Naive B cell (primary cell): ENCODE measurements at regions not wholly inside any gene's neighbourhood (a gene's known extent, or its start where the extent isn't known, plus 50 kb on each side); places are given as distances from the start of the nearest gene placed in this dataset.
A peak's percentile ranks its signal among the peaks of the same experiment; 100 is the strongest.

Experiments used
- ATAC-seq, 2 donors: fragments of 150-1000 bp; cut with Tn5 transposase; 2 replicates each; pipeline ENCODE4 v1.10.0; 2021; ENCODE audit warnings: low read depth in 2 of 2, mild to moderate bottlenecking in 2 of 2, moderate library complexity in 2 of 2
- DNase-seq: peaks from one replicate; pipeline ENCODE4 v3.0.0; 2022
- H3K27ac Mint-ChIP-seq, 6 donors: one replicate each; pipeline ENCODE4 v1.8.0; 2020 to 2022; ENCODE audit warnings: mild to moderate bottlenecking in 6 of 6, mixed read lengths in 6 of 6, moderate library complexity in 5 of 6, inconsistent platforms in 2 of 6
- H3K27me3 Mint-ChIP-seq, 3 donors: one replicate each; pipeline ENCODE4 v1.8.0; 2021 to 2022; ENCODE audit warnings: mixed read lengths in 3 of 3, mild to moderate bottlenecking in 1 of 3
- H3K36me3 Mint-ChIP-seq, 2 donors: one replicate each; pipeline ENCODE4 v1.8.0; 2020 to 2022; ENCODE audit warnings: mixed read lengths in 2 of 2, inconsistent platforms in 1 of 2, mild to moderate bottlenecking in 1 of 2
- H3K4me1 Mint-ChIP-seq, 3 donors: one replicate each; pipeline ENCODE4 v1.8.0; 2020 to 2022; ENCODE audit warnings: mixed read lengths in 3 of 3, inconsistent platforms in 1 of 3, mild to moderate bottlenecking in 1 of 3, moderate library complexity in 1 of 3
- H3K4me3 Mint-ChIP-seq, 8 donors: one replicate each; pipeline ENCODE4 v1.8.0; 2020 to 2022; ENCODE audit warnings: mild to moderate bottlenecking in 8 of 8, mixed read lengths in 8 of 8, moderate library complexity in 8 of 8, inconsistent platforms in 2 of 8
- H3K9me3 Mint-ChIP-seq, 7 donors: one replicate each; pipeline ENCODE4 v1.8.0; 2020 to 2022; ENCODE audit warnings: mixed read lengths in 7 of 7, mild to moderate bottlenecking in 5 of 7, inconsistent platforms in 2 of 7, moderate library complexity in 1 of 7

GRCh38 chr18:22684268-22684667 is 248.9 kb upstream of the RBBP8 start:
- ATAC-seq (no peak), DNase-seq (no peak)
- Mint-ChIP-seq H3K36me3 (no peaks in the 10 kb centered on the region), H3K27ac (no peak overlapping the region), H3K4me3 (no peak overlapping the region), H3K4me1 (no peaks in the 10 kb centered on the region), H3K27me3 (peaks cover 8 to 17% (median 10%) of the 10 kb centered on the region in 3 donors), H3K9me3 (peaks cover 0 to 6% (median 2%) of the 10 kb centered on the region in 7 donors)

- Mint-ChIP-seq H3K9me3 (peaks cover 0 to 6% (median 2%) of the 10 kb centered on the region in 7 donors), H3K36me3 (no peaks in the 10 kb centered on the region)
Measured at GRCh38 chr18:22685788-22686187, 247.3 kb upstream of the RBBP8 start.

GRCh38 chr18:22687892-22688680 is 245.0 kb upstream of the RBBP8 start:
- Mint-ChIP-seq H3K36me3 (no peaks in the 10 kb centered on the region), H3K4me1 (no peaks in the 10 kb centered on the region), H3K27me3 (peaks cover 0 to 10% (median 8%) of the 10 kb centered on the region in 3 donors), H3K9me3 (peaks cover 0 to 6% (median 2%) of the 10 kb centered on the region in 7 donors), H3K4me3 (no peak overlapping the region), H3K27ac (no peak overlapping the region)
- ATAC-seq (no peak), DNase-seq (no peak)

More at GRCh38 chr18:22685788-22686187, 247.3 kb upstream of the RBBP8 start:
- Mint-ChIP-seq H3K27ac (peak overlapping the region in 1 of 6 donors; percentile 57), H3K27me3 (peaks cover 8 to 17% (median 10%) of the 10 kb centered on the region in 3 donors), H3K4me1 (no peaks in the 10 kb centered on the region), H3K4me3 (no peak overlapping the region)
- DNase-seq: no peak
- ATAC-seq: no peak

- H3K4me3 Mint-ChIP-seq: no peak overlapping the region
- no peak overlapping the region for H3K27ac Mint-ChIP-seq
- no peaks in the 10 kb centered on the region for H3K36me3 Mint-ChIP-seq
- DNase-seq (no peak), ATAC-seq (no peak)
- H3K9me3 Mint-ChIP-seq: peaks cover 0 to 6% (median 2%) of the 10 kb centered on the region in 7 donors
- no peaks in the 10 kb centered on the region for H3K4me1 Mint-ChIP-seq
- peaks cover 0 to 10% (median 6%) of the 10 kb centered on the region in 3 donors for H3K27me3 Mint-ChIP-seq
Measured at GRCh38 chr18:22688877-22689496, 244.1 kb upstream of the RBBP8 start.

- ATAC-seq (no peak), DNase-seq (no peak)
- Mint-ChIP-seq H3K4me3 (no peak overlapping the region), H3K36me3 (no peaks in the 10 kb centered on the region), H3K27ac (no peak overlapping the region), H3K9me3 (peaks cover 0 to 6% (median 2%) of the 10 kb centered on the region in 7 donors), H3K4me1 (no peaks in the 10 kb centered on the region), H3K27me3 (peaks cover 0 to 10% (median 3%) of the 10 kb centered on the region in 3 donors)
Measured at GRCh38 chr18:22689712-22690111, 243.4 kb upstream of the RBBP8 start.

GRCh38 chr18:22690556-22690955 is 242.6 kb upstream of the RBBP8 start:
- no peaks in the 10 kb centered on the region for H3K36me3 Mint-ChIP-seq
- no peak overlapping the region for H3K27ac Mint-ChIP-seq
- H3K9me3 Mint-ChIP-seq: peaks cover 0 to 6% (median 2%) of the 10 kb centered on the region in 7 donors
- no peak for DNase-seq
- ATAC-seq: no peak
- H3K4me3 Mint-ChIP-seq: no peak overlapping the region
- peaks cover 0 to 10% (median 3%) of the 10 kb centered on the region in 3 donors for H3K27me3 Mint-ChIP-seq
- no peaks in the 10 kb centered on the region for H3K4me1 Mint-ChIP-seq

GRCh38 chr18:22691946-22692710 is 241.0 kb upstream of the RBBP8 start:
- DNase-seq (no peak), ATAC-seq (no peak)
- H3K4me1 Mint-ChIP-seq: no peaks in the 10 kb centered on the region
- peaks cover 3 to 13% (median 10%) of the 10 kb centered on the region in 3 donors for H3K27me3 Mint-ChIP-seq
- no peak overlapping the region for H3K27ac Mint-ChIP-seq
- H3K4me3 Mint-ChIP-seq: no peak overlapping the region
- no peaks in the 10 kb centered on the region for H3K36me3 Mint-ChIP-seq
- peaks cover 0 to 4% (median under 1%) of the 10 kb centered on the region in 7 donors for H3K9me3 Mint-ChIP-seq

GRCh38 chr18:22694954-22695353 is 238.2 kb upstream of the RBBP8 start:
- Mint-ChIP-seq H3K27me3 (peaks cover 6 to 17% (median 11%) of the 10 kb centered on the region in 3 donors), H3K4me1 (no peaks in the 10 kb centered on the region), H3K4me3 (no peak overlapping the region), H3K36me3 (peaks cover 0 to 3% of the 10 kb centered on the region in 2 donors), H3K27ac (peak overlapping the region in 1 of 6 donors; percentile 16), H3K9me3 (peaks cover 0 to 5% (median 0%) of the 10 kb centered on the region in 7 donors)
- DNase-seq: no peak
- ATAC-seq: no peak

- DNase-seq: no peak
- peaks cover 0 to 7% (median 0%) of the 10 kb centered on the region in 7 donors for H3K9me3 Mint-ChIP-seq
- no peak overlapping the region for H3K4me3 Mint-ChIP-seq
- H3K4me1 Mint-ChIP-seq: no peaks in the 10 kb centered on the region
- peaks cover 7 to 19% (median 11%) of the 10 kb centered on the region in 3 donors for H3K27me3 Mint-ChIP-seq
- peaks cover 0 to 4% of the 10 kb centered on the region in 2 donors for H3K36me3 Mint-ChIP-seq
- H3K27ac Mint-ChIP-seq: peak overlapping the region in 1 of 6 donors; percentile 27
- no peak for ATAC-seq
Measured at GRCh38 chr18:22695674-22696073, 237.5 kb upstream of the RBBP8 start.

GRCh38 chr18:22697561-22697960 is 235.6 kb upstream of the RBBP8 start:
- peaks cover 7 to 19% (median 15%) of the 10 kb centered on the region in 3 donors for H3K27me3 Mint-ChIP-seq
- no peak overlapping the region for H3K4me3 Mint-ChIP-seq
- no peaks in the 10 kb centered on the region for H3K4me1 Mint-ChIP-seq
- peaks cover 0 to 7% (median 0%) of the 10 kb centered on the region in 7 donors for H3K9me3 Mint-ChIP-seq
- H3K36me3 Mint-ChIP-seq: peaks cover 0 to 4% of the 10 kb centered on the region in 2 donors
- DNase-seq (no peak), ATAC-seq (no peak)
- H3K27ac Mint-ChIP-seq: no peak overlapping the region

GRCh38 chr18:22698711-22699110 is 234.4 kb upstream of the RBBP8 start:
- no peaks in the 10 kb centered on the region for H3K4me1 Mint-ChIP-seq
- peaks cover 0 to 7% (median 0%) of the 10 kb centered on the region in 7 donors for H3K9me3 Mint-ChIP-seq
- H3K27ac Mint-ChIP-seq: no peak overlapping the region
- ATAC-seq (no peak), DNase-seq (no peak)
- H3K27me3 Mint-ChIP-seq: peaks cover 7 to 24% (median 19%) of the 10 kb centered on the region in 3 donors
- H3K36me3 Mint-ChIP-seq: peaks cover 0 to 4% of the 10 kb centered on the region in 2 donors
- H3K4me3 Mint-ChIP-seq: no peak overlapping the region

- Mint-ChIP-seq H3K27ac (no peak overlapping the region), H3K36me3 (peaks cover 0 to 4% of the 10 kb centered on the region in 2 donors), H3K9me3 (peaks cover 0 to 7% (median 0%) of the 10 kb centered on the region in 7 donors), H3K4me1 (no peaks in the 10 kb centered on the region), H3K27me3 (peaks cover 4 to 27% (median 19%) of the 10 kb centered on the region in 3 donors), H3K4me3 (no peak overlapping the region)
- ATAC-seq (no peak), DNase-seq (no peak)
Measured at GRCh38 chr18:22699629-22700028, 233.5 kb upstream of the RBBP8 start.

GRCh38 chr18:22700920-22701319 is 232.2 kb upstream of the RBBP8 start:
- ATAC-seq: no peak
- Mint-ChIP-seq H3K27me3 (peaks cover 4 to 27% (median 23%) of the 10 kb centered on the region in 3 donors), H3K4me3 (no peak overlapping the region), H3K27ac (no peak overlapping the region), H3K36me3 (peaks cover 0 to 4% of the 10 kb centered on the region in 2 donors), H3K9me3 (peaks cover 0 to 7% (median 0%) of the 10 kb centered on the region in 7 donors), H3K4me1 (no peaks in the 10 kb centered on the region)
- no peak for DNase-seq
